Activated effector memory CD4-positive, alpha-beta T cell treated with Interleukin-2 at 50 U/mL for 16 hours (primary cell): ENCODE measurements at regions not wholly inside any gene's neighbourhood (a gene's known extent, or its start where the extent isn't known, plus 50 kb on each side); places are given as distances from the start of the nearest gene placed in this dataset.
"Not testable (repeated sequence)": the region's sequence is repeated elsewhere in the genome, so short reads cannot be mapped to it uniquely, and the experiment has no call there.

ENCODE experiments used
- DNase-seq: peaks from one replicate; pipeline ENCODE4 v3.0.0-alpha.2; 2020

DNA sequence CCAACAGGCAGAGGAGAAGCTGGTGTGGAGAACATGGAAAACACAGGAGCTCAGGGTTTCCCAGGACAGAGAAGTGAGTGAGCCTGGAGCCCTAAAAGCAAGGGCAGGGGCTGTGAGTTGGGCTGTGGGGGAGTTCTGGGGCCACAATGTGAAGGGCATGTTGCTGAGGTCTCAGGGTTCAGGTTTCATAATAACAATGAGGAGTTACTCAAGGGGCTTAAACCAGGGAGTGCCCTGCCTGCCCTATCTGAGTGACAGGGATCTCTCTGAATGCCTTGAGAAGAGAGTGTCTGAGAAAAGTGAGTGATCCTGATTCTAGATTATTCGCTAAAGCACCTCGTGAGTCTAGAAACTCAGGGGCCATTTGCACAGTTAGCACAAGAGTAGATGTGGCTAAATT, 129.6 kb downstream of the VPREB1 start:
- no peak for DNase-seq

DNA sequence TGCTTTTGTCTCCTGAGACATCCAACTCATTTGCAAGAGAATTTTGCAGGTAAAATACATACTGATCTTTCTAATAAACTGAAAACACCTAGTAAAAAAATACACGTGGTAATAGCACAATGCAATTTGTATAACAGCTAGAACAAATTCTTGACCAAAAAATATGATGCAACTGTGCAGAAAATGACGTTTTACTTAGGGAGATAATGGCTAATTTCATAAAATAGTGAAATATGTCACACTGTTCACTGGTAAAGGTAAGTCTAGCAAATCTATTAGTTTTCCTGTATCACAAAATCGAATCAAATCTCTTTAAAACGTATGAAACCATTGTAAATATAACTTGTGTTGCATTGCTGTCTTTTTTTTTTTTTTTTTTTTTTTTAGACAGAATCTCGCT, 130.0 kb downstream of the VPREB1 start:
- DNase-seq = no peak

DNA sequence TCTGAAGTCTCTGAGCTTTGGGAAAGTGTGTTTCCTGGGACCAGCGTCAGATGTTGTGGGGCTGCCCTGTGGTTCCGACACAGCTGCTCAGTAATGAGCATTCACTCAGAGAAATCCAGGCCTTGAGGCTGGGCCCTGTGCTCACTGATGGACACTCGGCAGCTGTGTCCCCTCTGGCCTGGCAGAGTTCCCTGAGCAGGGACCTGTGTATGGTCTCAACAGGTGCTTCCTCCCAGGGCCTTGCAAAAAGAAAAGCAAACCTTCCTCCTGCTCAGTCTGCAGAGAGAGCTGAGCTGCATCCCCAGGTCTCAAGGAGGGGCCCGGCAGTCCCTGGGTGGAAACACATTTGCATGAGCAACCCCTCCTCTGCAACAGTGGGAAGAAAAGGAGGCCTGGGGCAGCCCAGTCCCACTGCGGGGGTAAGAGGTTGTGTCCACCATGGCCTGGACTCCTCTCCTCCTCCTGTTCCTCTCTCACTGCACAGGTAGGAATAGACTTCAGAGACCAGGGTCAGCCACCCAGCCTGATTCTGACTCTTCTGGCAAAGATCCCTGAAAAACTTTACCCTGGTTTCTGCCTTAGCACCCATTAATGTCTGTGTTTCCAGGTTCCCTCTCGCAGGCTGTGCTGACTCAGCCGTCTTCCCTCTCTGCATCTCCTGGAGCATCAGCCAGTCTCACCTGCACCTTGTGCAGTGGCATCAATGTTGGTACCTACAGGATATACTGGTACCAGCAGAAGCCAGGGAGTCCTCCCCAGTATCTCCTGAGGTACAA, 131.2 kb downstream of the VPREB1 start:
- DNase-seq = no peak

DNA sequence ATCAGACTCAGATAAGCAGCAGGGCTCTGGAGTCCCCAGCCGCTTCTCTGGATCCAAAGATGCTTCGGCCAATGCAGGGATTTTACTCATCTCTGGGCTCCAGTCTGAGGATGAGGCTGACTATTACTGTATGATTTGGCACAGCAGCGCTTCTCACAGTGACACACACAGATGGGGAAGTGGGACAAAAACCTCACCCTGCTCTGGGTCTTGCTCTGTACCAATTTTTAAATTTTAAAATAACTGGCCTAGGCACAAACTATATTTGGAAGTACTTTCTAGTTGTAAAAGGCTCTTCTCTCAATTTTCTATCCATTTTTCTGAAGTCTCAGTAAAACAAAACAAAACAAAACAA, 131.7 kb downstream of the VPREB1 start:
- no peak for DNase-seq

DNA sequence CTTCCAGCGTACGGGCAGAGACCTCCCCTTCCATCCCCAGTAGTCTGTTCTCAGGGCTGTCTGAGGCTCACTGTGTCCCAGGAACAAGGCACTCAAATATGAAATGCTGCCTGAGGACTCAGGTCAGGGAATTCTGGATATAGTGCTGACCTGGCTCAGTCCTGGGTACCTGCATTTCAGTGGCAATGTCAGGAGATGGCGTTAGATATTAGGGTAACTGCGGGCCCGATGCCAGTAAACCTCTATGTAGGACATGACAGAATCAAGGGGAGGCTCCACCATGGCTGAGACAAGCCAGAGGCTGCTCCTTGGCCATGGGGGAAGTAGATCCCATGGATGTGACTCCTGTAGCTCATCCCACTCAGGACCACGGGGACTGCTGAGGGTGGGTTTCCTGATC, 131.7 kb downstream of the ZNF280B start:
- DNase-seq = not testable (repeated sequence)

DNA sequence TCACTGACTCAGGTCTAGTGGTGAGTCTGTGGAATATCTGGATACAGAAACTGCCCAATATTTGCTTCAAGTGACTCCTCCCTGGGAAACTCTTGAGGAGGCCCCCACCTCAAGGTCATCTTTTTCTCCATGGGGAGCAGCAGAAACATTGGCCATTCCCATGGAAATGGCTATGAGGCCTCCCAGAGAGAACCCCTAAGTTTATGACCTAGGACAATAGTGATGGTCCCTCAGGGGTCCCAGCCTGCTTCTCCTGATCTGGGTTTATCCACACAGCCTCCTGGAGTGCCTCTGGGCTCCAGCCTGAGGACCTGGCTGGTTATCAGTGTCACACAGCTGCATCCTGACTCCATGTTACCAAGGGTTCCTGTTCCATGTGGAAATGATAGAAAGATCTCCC, 131.2 kb downstream of the ZNF280B start:
- DNase-seq = no peak

DNA sequence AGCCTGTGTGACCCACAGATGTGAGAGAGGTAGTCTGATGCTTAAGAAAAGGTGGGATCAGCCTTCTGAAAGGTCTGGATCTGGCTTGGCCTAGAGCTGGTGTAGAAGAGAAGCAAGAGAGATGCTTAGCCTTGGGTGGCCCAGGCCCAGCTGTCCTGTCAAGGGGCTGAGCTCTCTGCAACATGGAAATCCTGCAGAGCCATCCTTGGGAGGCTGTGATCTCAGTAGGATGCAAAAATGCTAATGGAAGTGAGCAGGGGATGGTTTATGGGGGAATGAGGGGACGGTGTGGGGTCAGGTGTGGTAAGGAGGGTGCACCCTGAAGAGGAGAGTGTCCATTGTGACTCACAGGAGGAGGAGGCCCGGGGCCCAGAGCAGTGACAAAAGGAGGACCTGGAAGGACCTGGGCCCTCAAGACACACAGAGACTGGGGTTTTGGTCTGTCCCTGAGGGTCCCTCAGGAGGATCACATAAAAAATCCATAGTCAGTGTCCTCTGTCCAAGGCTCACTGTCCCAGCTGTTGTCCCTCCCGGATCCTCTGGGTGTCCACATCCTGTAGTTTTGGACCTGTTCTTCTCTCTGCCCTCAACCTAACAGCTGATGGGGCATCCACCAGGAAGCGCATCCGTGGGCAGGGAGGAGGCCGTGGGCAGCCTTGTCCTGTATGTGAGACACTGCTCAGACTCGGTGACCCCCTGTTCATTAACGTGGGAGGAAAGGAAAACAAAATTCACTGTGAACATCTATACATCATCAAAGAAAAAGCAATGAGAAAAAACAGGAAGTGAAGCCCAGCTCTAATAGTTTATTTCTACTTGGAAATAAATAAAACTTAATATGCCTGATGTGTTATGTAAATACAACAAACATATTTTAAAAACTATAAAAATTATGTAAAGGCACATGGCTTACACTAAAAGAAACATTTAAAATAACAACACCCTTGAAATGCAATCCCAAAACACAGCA, 129.8 kb downstream of the ZNF280B start:
- DNase-seq = no peak

DNA sequence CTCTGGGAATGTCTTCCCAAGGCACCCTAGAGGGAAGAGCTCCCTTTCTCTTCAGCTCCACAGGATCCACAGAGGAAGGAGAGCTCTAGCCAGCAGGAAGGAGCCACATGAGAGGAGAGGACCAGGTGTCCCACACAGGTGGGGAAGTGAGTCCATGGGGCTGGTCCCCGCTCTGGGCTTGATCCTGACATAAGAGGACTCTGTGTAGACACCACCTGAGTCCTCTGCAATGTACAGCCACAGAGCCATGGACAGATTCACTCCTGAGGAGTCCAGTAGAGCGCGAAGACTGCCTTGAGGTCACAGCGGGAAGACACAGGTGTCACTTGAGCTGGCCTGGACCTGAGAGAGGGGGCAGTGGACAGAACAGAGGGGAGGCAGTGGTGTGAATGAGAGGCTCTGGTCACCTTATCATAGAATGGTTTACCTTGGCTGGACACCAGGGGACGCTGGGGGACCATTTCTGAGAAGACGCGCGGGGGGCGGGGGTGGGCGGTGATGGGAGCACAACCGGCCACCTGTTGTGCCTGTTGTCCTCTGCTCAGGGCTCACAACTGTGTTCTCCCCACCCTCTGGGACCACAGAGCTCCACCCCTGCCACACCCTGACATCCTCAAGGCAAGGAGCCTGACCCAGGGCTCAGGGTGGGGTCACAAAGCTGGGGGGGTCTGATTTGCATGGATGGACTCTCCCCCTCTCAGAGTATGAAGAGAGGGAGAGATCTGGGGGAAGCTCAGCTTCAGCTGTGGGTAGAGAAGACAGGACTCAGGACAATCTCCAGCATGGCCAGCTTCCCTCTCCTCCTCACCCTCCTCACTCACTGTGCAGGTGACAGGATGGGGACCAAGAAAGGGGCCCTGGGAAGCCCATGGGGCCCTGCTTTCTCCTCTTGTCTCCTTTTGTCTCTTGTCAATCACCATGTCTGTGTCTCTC, 128.2 kb downstream of the ZNF280B start:
- no peak for DNase-seq

DNA sequence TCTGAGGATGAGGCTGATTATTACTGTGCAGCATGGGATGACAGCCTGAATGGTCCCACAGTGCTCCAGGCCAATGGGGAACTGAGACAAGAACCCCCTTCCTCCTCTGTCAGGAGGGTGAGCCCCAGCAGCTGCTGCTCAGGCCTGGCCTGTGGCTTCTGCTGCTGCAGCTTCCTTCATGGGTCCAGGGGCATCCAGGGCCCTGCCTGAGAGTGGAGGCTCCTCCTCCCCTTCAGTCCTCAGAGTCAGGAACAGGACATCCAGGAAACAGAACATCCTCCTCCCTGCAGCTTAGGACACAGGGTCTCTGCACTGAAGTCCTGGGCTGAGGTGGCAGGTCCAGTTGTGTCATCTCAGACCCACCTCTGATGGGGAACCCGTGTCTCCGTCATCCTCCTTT, 127.2 kb downstream of the ZNF280B start:
- DNase-seq = not testable (repeated sequence)

DNA sequence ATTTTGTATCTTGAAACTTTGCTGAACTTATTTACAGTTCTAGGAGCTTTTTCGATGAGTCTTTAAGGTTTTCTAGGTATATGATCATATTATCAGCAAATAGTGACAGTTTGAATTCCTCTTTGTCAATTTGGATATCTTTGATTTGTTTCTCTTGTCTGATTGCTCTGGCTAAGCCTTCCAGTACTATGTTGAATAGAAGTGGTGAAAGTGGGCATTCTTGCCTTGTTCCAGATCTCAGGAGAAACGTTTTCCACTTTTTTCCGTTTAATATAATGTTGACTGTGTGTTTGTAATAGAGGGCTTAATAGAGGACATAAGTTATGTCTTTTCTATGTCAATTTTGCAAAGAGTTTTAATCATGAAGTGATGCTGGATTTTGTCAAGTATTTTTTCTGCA, 124.3 kb downstream of the ZNF280B start:
- no peak for DNase-seq

DNA sequence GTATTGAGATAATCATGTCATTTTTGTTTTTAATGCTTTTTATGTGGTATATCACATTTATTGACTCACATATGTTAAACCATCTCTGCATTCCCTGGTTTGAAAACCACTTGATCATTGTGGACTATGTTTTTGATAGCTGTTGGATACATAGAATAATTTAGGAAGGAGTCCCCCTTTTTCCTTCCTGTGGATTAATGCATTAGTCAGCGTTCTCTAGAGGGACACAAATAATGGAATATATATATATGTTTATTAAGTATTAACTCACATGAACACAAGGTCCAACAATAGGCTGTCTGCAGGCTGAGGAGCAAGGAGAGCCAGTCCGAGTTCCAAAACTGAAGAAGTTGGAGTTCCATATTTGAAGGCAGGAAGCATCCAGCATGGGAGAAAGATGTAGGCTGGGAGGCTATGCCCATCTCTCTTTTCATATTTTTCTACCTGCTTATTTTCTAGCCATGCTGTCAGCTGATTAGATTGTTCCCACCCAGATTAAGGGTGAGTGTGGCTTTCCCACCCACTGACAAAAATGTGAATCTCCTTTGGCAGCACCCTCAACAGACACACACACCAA, 123.8 kb downstream of the ZNF280B start:
- DNase-seq = no peak

DNA sequence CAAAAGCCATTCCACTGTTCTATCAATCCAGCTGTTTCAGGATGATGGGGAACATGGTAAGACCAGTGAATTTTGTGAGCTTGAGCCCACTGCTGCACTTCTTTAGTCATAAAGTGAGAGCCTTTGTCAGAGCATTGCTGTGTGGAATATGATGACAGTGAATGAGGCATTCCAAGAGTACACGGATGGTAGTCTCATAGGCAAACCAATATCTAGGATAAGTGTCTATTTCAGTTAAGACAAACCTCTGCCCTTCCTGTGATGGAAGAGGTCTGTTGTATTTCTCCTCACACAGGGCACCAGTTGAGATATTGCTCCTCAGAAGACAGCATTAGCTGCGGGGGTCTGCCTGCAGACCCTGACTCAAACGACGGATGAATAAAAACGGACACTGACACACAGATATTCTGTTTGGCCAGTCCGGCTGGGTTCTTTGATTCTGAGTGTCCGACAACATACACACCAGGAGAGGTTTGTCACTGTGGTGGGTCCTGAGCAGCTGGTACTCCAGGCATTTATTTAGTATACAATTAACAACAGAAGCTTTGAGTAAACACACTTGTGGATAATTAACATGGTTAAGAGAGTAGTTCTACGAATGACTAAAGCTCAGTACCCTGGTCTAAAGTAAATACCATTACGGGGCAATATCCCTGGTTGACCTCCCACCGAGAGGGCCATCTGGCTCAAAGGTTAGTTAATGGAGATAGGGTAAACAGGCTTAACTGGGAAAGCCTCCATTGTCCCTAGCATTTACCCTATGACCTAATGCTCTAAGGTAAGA, 121.7 kb downstream of the ZNF280B start:
- DNase-seq = no peak

DNA sequence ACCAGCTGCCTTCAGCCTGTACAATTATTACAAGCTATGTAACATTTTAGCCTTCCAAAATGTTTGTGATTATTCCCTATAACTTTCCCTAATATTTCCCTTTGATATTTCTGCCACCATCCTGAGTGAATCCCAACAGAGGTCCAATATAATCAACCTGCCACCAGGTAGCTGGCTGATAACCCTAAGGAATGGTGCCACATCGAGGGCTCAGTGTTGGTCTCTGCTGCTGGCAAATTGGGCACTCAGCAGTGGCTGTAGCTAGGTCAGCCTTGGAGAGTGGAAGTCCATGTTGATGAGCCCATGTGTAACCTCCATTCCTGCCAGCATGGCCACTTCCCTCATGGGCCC, 121.2 kb downstream of the ZNF280B start:
- DNase-seq = no peak

DNA sequence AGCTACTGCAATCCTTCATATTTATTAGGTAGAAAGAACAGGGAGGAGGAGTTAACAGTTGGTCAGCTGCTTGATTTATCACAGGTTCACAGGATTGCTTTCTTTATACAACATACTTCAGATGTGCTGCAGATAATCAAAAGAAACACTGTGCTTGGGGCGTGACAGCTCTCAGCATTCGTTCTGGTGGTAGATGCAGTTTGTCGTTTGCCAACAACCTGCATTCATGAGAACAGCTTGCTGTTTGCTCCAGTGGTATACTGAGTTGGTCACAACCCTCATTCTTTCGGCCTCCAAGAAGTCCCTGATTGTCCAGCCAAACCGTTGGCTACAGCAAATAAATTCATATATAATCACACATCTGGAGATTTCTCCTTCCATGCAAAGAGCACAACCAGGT, 120.5 kb downstream of the ZNF280B start:
- no peak for DNase-seq

DNA sequence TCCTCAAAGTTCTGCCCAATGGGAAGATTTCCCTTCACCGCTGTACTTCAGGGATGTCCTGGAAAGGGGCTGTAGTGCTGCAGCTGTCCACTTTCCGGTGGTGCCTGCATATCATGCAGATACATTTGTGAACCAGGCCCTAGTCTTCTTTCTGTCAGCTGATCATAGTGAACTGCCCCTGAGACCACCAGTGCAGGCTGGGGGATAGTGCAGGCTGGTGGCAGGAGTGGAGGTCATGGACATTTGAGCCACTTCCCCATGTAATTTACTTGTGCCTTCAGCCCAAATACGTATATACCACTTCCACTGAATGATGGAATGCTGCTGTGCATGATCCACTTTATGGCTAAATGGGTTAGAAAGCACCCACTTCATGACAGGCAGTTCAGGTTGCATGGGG, 120.0 kb downstream of the ZNF280B start:
- no peak for DNase-seq

DNA sequence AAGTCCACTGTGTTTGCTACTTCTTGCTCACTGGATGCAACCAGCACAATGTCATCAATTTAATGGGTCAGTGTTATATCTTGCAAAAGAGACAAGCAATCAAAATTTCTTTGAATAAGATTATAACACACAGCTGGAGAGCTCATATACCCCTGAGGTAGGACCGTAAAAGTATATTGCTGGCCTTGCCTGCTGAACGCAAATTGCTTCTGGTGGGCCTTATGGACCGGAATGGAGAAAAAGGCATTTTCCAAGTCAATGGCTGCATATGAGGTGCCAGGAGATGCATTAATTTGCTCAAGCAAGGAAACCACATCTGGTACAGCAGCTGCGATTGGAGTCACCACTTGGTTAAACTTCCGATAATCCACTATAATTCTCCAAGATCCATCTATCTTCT, 119.1 kb downstream of the ZNF280B start:
- DNase-seq = no peak

DNA sequence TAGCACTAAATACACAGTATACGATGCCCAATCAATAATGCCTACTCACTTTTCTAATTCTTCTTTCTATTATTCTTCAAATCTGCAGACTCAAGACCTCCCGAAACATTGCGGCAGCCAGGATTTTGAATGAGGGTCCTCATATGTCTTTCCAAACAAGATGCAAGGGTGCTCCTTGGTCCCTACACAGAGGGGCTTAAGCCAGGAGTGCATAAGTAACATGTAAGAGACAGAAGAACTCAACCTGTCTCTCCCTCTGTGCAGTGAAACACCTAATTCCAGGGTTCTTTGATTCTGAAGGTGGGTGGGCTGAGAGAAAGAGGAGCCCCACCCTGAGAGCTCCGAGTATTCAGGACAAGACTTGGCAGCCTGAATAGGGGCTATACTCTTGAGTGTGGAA, 117.6 kb downstream of the ZNF280B start:
- DNase-seq = no peak

DNA sequence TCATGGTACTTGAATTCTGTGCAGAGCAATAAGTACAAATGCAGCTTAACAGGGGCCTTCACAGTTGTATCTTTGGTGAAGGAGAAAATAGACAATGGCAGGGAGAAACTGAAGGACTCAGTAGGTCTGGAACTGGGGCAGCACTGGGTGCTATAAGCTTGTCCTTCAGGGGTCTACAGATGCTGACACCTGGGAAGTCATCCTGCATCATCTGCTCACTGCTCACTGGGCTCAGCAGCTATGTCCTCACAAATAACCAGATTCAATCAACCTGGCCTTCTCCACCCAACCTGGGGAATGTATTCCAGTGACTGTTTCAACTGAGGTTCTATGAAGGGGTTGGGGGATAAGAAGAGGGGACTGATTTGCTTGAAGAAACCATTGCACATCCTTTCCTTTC, 117.0 kb downstream of the ZNF280B start:
- no peak for DNase-seq

DNA sequence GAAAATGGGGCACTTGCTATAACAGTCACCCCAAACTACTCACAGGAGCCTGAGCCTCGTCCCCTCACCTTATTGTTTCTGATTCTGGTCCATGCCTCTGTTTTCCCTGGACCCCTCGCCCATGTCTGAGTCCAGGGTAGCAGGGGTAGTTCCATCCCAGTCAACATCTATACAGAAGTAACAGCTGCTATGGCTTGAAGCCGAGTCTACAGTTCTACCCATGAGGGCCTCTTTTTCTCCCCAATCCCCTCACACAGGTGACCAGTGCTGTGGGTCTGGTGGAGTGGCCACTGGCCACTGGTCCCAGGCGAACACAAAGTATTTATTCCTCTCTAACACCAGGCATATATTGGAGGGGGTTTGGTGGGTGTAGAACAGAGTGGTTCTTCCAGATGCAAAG, 116.4 kb downstream of the ZNF280B start:
- DNase-seq = no peak

DNA sequence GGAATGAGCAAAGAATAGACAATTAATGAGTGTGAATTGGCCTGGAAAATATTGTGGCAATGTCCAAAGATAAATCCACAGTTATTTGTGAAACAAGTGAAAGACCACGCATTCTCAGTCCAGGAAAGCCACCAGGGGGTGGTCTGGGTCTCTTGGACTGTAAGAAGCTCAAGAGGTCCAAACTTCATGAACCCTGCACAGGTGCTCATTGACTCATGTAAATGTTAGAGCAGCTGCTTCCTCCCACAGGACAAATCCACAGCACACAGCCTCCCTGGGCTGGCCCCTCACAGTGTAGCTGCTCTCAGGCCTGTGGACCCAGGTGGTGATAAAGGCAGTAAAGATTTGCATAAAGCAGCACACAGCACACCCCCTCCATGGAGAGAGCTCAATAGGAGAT, 114.0 kb downstream of the ZNF280B start:
- DNase-seq = no peak

DNA sequence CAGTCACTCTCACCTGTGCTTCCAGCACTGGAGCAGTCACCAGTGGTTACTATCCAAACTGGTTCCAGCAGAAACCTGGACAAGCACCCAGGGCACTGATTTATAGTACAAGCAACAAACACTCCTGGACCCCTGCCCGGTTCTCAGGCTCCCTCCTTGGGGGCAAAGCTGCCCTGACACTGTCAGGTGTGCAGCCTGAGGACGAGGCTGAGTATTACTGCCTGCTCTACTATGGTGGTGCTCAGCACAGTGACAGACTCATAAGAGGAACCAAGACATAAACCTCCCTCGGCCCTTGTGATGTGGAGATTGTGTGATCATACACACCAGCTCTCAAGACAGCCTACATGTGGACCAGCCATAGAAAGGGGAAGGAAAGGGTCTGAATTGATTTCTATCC, 113.3 kb downstream of the ZNF280B start:
- no peak for DNase-seq

DNA sequence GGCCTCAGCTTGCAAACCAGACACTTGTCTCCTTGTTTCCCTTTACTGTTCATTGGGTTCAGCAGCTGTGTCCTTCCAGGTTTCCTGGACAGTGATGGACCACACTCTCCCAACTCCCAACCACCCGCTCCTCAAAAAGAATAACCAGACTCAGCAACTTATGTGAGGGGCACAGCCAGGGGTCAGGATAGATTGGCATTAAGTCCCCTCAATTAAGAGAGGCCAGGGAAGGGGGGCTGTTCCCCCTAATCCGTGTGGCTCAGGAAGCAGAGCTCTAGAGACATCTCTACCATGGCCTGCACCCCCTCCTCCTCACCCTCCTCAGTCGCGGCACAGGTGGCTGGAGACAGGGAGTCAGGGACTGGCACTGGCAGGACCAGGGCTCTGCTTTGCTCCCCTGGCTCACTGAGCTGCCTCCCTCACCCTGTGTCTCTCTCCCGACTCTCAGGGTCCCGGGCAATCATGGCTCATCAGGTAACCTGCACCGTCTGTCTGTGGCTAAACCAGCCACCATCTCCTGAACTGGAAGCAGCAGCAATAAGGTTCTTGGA, 111.7 kb downstream of the ZNF280B start:
- DNase-seq = no peak
